Activated naive CD8-positive, alpha-beta T cell treated with anti-CD3 and anti-CD28 coated beads, Interleukin-2, amount 10 ng/mL, durations not matched to agents 7 days and 5 days (primary cell): ENCODE measurements at regions not wholly inside any gene's neighbourhood (a gene's known extent, or its start where the extent isn't known, plus 50 kb on each side); places are given as distances from the start of the nearest gene placed in this dataset.
"Not testable (repeated sequence)": the region's sequence is repeated elsewhere in the genome, so short reads cannot be mapped to it uniquely, and the experiment has no call there.

Experiments used
- ATAC-seq: fragments of 150-1000 bp; cut with Tn5 transposase; one replicate; pipeline ENCODE4 v1.10.0; 2021; ENCODE audit warnings: low read depth, moderate library complexity
- POLR2A ChIA-PET: fragments of 350-600 bp; sonication (Branson Sonifier 250); formaldehyde crosslinking; loops from one replicate; lab custom pipeline; 2021; ENCODE audit warnings: antibody characterized with exemption; lab: Charles Lee
- DNase-seq: peaks from one replicate; pipeline ENCODE4 v3.0.0; 2021
- H3K27ac Mint-ChIP-seq: one replicate; pipeline ENCODE4 v1.8.0; 2022; ENCODE audit warnings: mild to moderate bottlenecking, mixed read lengths
- H3K27me3 Mint-ChIP-seq: one replicate; pipeline ENCODE4 v1.8.0; 2022; ENCODE audit warnings: mild to moderate bottlenecking, moderate library complexity, mixed read lengths
- H3K36me3 Mint-ChIP-seq: one replicate; pipeline ENCODE4 v1.8.0; 2021; ENCODE audit warnings: mild to moderate bottlenecking, mixed read lengths
- H3K4me1 Mint-ChIP-seq: one replicate; pipeline ENCODE4 v1.8.0; 2021; ENCODE audit warnings: mixed read lengths
- H3K4me3 Mint-ChIP-seq: one replicate; pipeline ENCODE4 v1.8.0; 2022; ENCODE audit warnings: mild to moderate bottlenecking, moderate library complexity, mixed read lengths
- H3K9me3 Mint-ChIP-seq: one replicate; pipeline ENCODE4 v1.8.0; 2021; ENCODE audit warnings: mixed read lengths

GRCh38 chr20:7776148-7776547, 164.1 kb downstream of the HAO1 start:
- Mint-ChIP-seq H3K27me3 (no peaks in the 10 kb centered on the region), H3K9me3 (peaks cover 6% of the 10 kb centered on the region), H3K4me3 (no peak overlapping the region), H3K36me3 (no peaks in the 10 kb centered on the region), H3K4me1 (no peaks in the 10 kb centered on the region), H3K27ac (no peak overlapping the region)
- POLR2A ChIA-PET: no interaction called here
- DNase-seq (no peak), ATAC-seq (no peak)

GRCh38 chr20:7790189-7790588, 150.1 kb downstream of the HAO1 start:
- H3K36me3 Mint-ChIP-seq: no peaks in the 10 kb centered on the region
- ATAC-seq: no peak
- no peak overlapping the region for H3K4me3 Mint-ChIP-seq
- no peak overlapping the region for H3K27ac Mint-ChIP-seq
- no peaks in the 10 kb centered on the region for H3K27me3 Mint-ChIP-seq
- no peak for DNase-seq
- peaks cover 1% of the 10 kb centered on the region for H3K9me3 Mint-ChIP-seq
- H3K4me1 Mint-ChIP-seq: no peaks in the 10 kb centered on the region
- POLR2A ChIA-PET: no interaction called here

- ATAC-seq (no peak), DNase-seq (no peak)
- POLR2A ChIA-PET: no interaction called here
- no peaks in the 10 kb centered on the region for H3K4me1 Mint-ChIP-seq
- no peak overlapping the region for H3K4me3 Mint-ChIP-seq
- no peaks in the 10 kb centered on the region for H3K9me3 Mint-ChIP-seq
- no peaks in the 10 kb centered on the region for H3K36me3 Mint-ChIP-seq
- no peak overlapping the region for H3K27ac Mint-ChIP-seq
- H3K27me3 Mint-ChIP-seq: no peaks in the 10 kb centered on the region
Measured at GRCh38 chr20:7792150-7792869, 147.9 kb downstream of the HAO1 start.

- Mint-ChIP-seq H3K36me3 (no peaks in the 10 kb centered on the region), H3K4me3 (no peak overlapping the region), H3K27ac (no peak overlapping the region), H3K4me1 (no peaks in the 10 kb centered on the region), H3K27me3 (no peaks in the 10 kb centered on the region), H3K9me3 (no peaks in the 10 kb centered on the region)
- ATAC-seq (no peak), DNase-seq (no peak)
- POLR2A ChIA-PET: no interaction called here
Measured at GRCh38 chr20:7798176-7798575, 142.1 kb downstream of the HAO1 start.

GRCh38 chr20:7799862-7800261, 140.4 kb downstream of the HAO1 start:
- POLR2A ChIA-PET: no interaction called here
- Mint-ChIP-seq H3K9me3 (no peaks in the 10 kb centered on the region), H3K36me3 (no peaks in the 10 kb centered on the region), H3K4me3 (no peak overlapping the region), H3K27ac (no peak overlapping the region), H3K4me1 (no peaks in the 10 kb centered on the region), H3K27me3 (no peaks in the 10 kb centered on the region)
- DNase-seq (no peak), ATAC-seq (no peak)

- H3K4me3 Mint-ChIP-seq, DNase-seq, H3K27ac Mint-ChIP-seq, H3K36me3 Mint-ChIP-seq, H3K27me3 Mint-ChIP-seq, H3K4me1 Mint-ChIP-seq, POLR2A ChIA-PET, ATAC-seq, H3K9me3 Mint-ChIP-seq: not testable (repeated sequence)
Measured at GRCh38 chr20:7803411-7804151, 136.7 kb downstream of the HAO1 start.

- Mint-ChIP-seq H3K4me3 (no peak overlapping the region), H3K27ac (no peak overlapping the region), H3K9me3 (peaks cover 20% of the 10 kb centered on the region), H3K36me3 (no peaks in the 10 kb centered on the region), H3K4me1 (no peaks in the 10 kb centered on the region), H3K27me3 (no peaks in the 10 kb centered on the region)
- DNase-seq (no peak), ATAC-seq (no peak)
- POLR2A ChIA-PET: no interaction called here
Measured at GRCh38 chr20:7806831-7807230, 133.4 kb downstream of the HAO1 start.

- peaks cover 1% of the 10 kb centered on the region for H3K9me3 Mint-ChIP-seq
- DNase-seq: no peak
- ATAC-seq: no peak
- H3K27ac Mint-ChIP-seq: no peak overlapping the region
- no peaks in the 10 kb centered on the region for H3K36me3 Mint-ChIP-seq
- no peaks in the 10 kb centered on the region for H3K4me1 Mint-ChIP-seq
- no peak overlapping the region for H3K4me3 Mint-ChIP-seq
- POLR2A ChIA-PET: no interaction called here
- H3K27me3 Mint-ChIP-seq: no peaks in the 10 kb centered on the region
Measured at GRCh38 chr20:7817286-7817685, 123.0 kb downstream of the HAO1 start.

GRCh38 chr20:7818477-7818876, 121.8 kb downstream of the HAO1 start:
- Mint-ChIP-seq H3K4me1 (no peaks in the 10 kb centered on the region), H3K36me3 (no peaks in the 10 kb centered on the region), H3K27me3 (no peaks in the 10 kb centered on the region), H3K9me3 (peaks cover 1% of the 10 kb centered on the region), H3K4me3 (no peak overlapping the region), H3K27ac (no peak overlapping the region)
- DNase-seq (no peak), ATAC-seq (no peak)
- POLR2A ChIA-PET: no interaction called here

- peaks cover 1% of the 10 kb centered on the region for H3K9me3 Mint-ChIP-seq
- no peak overlapping the region for H3K4me3 Mint-ChIP-seq
- no peaks in the 10 kb centered on the region for H3K27me3 Mint-ChIP-seq
- DNase-seq (no peak), ATAC-seq (no peak)
- H3K4me1 Mint-ChIP-seq: no peaks in the 10 kb centered on the region
- POLR2A ChIA-PET: no interaction called here
- H3K36me3 Mint-ChIP-seq: no peaks in the 10 kb centered on the region
- H3K27ac Mint-ChIP-seq: no peak overlapping the region
Measured at GRCh38 chr20:7820897-7821296, 119.4 kb downstream of the HAO1 start.

- H3K27me3 Mint-ChIP-seq: no peaks in the 10 kb centered on the region
- H3K9me3 Mint-ChIP-seq: peaks cover 1% of the 10 kb centered on the region
- no peaks in the 10 kb centered on the region for H3K4me1 Mint-ChIP-seq
- DNase-seq (no peak), ATAC-seq (no peak)
- POLR2A ChIA-PET: no interaction called here
- no peak overlapping the region for H3K4me3 Mint-ChIP-seq
- no peaks in the 10 kb centered on the region for H3K36me3 Mint-ChIP-seq
- H3K27ac Mint-ChIP-seq: no peak overlapping the region
Measured at GRCh38 chr20:7822772-7823171, 117.5 kb downstream of the HAO1 start.

- DNase-seq: no peak
- no peak for ATAC-seq
- Mint-ChIP-seq H3K9me3 (peaks cover 2% of the 10 kb centered on the region), H3K27ac (no peak overlapping the region), H3K4me1 (no peaks in the 10 kb centered on the region), H3K36me3 (no peaks in the 10 kb centered on the region), H3K27me3 (no peaks in the 10 kb centered on the region), H3K4me3 (no peak overlapping the region)
- POLR2A ChIA-PET: no interaction called here
Measured at GRCh38 chr20:7828437-7828836, 111.8 kb downstream of the HAO1 start.

GRCh38 chr20:7829031-7829430, 111.2 kb downstream of the HAO1 start:
- peaks cover 2% of the 10 kb centered on the region for H3K9me3 Mint-ChIP-seq
- H3K4me1 Mint-ChIP-seq: no peaks in the 10 kb centered on the region
- H3K4me3 Mint-ChIP-seq: no peak overlapping the region
- no peaks in the 10 kb centered on the region for H3K36me3 Mint-ChIP-seq
- no peak overlapping the region for H3K27ac Mint-ChIP-seq
- DNase-seq: no peak
- ATAC-seq: no peak
- no peaks in the 10 kb centered on the region for H3K27me3 Mint-ChIP-seq
- POLR2A ChIA-PET: no interaction called here

GRCh38 chr20:7829776-7830175, 110.5 kb downstream of the HAO1 start:
- H3K4me3 Mint-ChIP-seq: no peak overlapping the region
- H3K9me3 Mint-ChIP-seq: peaks cover 2% of the 10 kb centered on the region
- no peaks in the 10 kb centered on the region for H3K27me3 Mint-ChIP-seq
- POLR2A ChIA-PET: no interaction called here
- no peaks in the 10 kb centered on the region for H3K4me1 Mint-ChIP-seq
- ATAC-seq: no peak
- no peak for DNase-seq
- no peaks in the 10 kb centered on the region for H3K36me3 Mint-ChIP-seq
- no peak overlapping the region for H3K27ac Mint-ChIP-seq
